ENCODE measurements at regions not wholly inside any gene's neighbourhood (a gene's known extent, or its start where the extent isn't known, plus 50 kb on each side); places are given as distances from the start of the nearest gene placed in this dataset.

- no peaks in the 10 kb centered on the region for H3K9me3 Mint-ChIP-seq
- TF ChIP-seq CTCF (conservative IDR thresholded peaks at IDR 0.05) = no peak
- H3K27ac Mint-ChIP-seq = no peak overlapping the region
- no peaks in the 10 kb centered on the region for H3K36me3 Mint-ChIP-seq
- H3K27me3 Mint-ChIP-seq = no peaks in the 10 kb centered on the region
- peaks cover 47% of the 10 kb centered on the region for H3K4me1 Mint-ChIP-seq (ENCODE audit: unreplicated experiment)
- no peak for DNase-seq (ENCODE audit: extremely low spot score, unreplicated experiment)
- H3K4me3 Mint-ChIP-seq = peak overlapping the region; percentile 12
These were observed 204.0 kb downstream of the PLPP3 start for GRCh38 chr1:56375326-56375804.

DNA sequence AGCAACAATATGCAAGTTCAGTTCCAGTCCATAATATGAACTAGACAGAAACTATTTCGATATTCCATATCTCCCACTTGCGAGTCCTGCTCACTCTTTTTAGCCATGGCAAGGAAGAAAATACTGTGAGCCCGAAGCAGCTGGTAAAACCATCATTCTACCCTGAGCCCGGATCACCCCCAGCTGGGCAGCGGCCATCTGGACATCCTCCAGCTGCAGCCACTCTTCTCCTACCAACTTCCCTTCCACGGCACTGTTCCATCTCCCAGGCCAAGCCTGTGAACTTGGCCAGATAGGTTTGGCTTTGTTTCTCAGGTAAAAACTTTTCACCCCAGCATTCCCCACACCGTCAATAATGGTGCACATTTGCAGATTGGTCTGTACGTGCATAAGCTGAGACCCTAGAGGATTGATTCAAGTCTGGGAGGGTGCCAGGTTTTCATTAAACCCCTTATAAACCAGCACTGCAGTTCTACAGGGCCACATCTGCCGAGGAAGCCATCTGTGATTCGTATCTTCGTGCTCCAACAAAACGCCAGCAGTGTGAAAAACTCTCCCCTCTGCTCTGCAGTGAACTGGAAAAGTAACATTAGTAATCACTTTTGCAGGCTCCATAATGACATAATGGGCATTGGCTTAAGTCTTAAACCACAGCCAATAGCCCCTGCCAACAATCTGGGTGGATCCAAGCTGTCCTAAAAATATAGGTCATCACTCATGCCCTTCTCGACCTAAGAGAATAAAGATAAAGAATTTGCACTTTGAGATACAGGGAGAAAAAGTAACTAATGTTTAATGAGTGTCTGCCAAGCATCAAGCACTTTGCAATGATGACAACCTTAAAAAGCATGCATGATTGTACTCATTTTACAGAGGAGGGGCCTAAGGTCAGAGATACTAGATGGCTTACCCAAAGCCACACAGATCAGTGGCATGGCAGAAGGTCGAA is 205.1 kb downstream of the PLPP3 start:
- Mint-ChIP-seq H3K36me3 (no peaks in the 10 kb centered on the region), H3K4me3 (no peak overlapping the region), H3K4me1 (ENCODE audit: unreplicated experiment) (peaks cover 47% of the 10 kb centered on the region), H3K27me3 (no peaks in the 10 kb centered on the region), H3K27ac (no peak overlapping the region), H3K9me3 (no peaks in the 10 kb centered on the region)
- TF ChIP-seq CTCF (conservative IDR thresholded peaks at IDR 0.05) = no peak
- DNase-seq (ENCODE audit: extremely low spot score, unreplicated experiment) = no peak

- Mint-ChIP-seq H3K27me3 (no peaks in the 10 kb centered on the region), H3K36me3 (no peaks in the 10 kb centered on the region), H3K4me3 (no peak overlapping the region), H3K9me3 (no peaks in the 10 kb centered on the region), H3K4me1 (ENCODE audit: unreplicated experiment) (peaks cover 22% of the 10 kb centered on the region), H3K27ac (no peak overlapping the region)
- no peak for DNase-seq (ENCODE audit: extremely low spot score, unreplicated experiment)
- no peak for TF ChIP-seq CTCF (conservative IDR thresholded peaks at IDR 0.05)
These were observed 208.8 kb downstream of the PLPP3 start for GRCh38 chr1:56370513-56370912.

- Mint-ChIP-seq H3K9me3 (no peaks in the 10 kb centered on the region), H3K4me1 (ENCODE audit: unreplicated experiment) (peaks cover 25% of the 10 kb centered on the region), H3K27me3 (no peaks in the 10 kb centered on the region), H3K4me3 (no peak overlapping the region), H3K27ac (no peak overlapping the region), H3K36me3 (no peaks in the 10 kb centered on the region)
- DNase-seq (ENCODE audit: extremely low spot score, unreplicated experiment) = no peak
- no peak for TF ChIP-seq CTCF (conservative IDR thresholded peaks at IDR 0.05)
These were observed 216.2 kb downstream of the PLPP3 start for GRCh38 chr1:56363007-56363770.

DNA sequence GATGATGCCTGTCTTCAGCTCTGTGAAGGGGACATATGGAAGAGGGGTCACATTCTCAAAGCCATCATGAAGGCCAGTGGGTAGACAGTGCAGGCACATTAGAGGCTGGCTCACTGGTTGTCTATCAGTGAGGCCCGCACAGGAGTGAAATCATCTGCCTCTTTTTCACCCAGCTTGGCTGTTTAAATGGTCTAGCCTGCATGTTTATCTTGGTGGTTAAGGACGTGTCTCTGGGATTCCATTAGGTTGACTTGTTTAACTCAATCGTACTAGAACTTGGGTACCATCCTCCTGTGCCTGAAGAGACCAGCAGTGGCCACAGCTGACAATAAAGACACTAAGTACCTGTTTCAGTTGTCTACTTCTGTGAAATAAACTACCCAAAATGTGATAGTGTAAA is 219.3 kb downstream of the PLPP3 start:
- no peak overlapping the region for H3K27ac Mint-ChIP-seq
- H3K27me3 Mint-ChIP-seq = no peaks in the 10 kb centered on the region
- H3K9me3 Mint-ChIP-seq = no peaks in the 10 kb centered on the region
- no peak overlapping the region for H3K4me3 Mint-ChIP-seq
- DNase-seq (ENCODE audit: extremely low spot score, unreplicated experiment) = no peak
- no peak for TF ChIP-seq CTCF (conservative IDR thresholded peaks at IDR 0.05)
- peaks cover 54% of the 10 kb centered on the region for H3K4me1 Mint-ChIP-seq (ENCODE audit: unreplicated experiment)
- H3K36me3 Mint-ChIP-seq = no peaks in the 10 kb centered on the region
